NK-92 (cell line): ENCODE measurements at regions not wholly inside any gene's neighbourhood (a gene's known extent, or its start where the extent isn't known, plus 50 kb on each side); places are given as distances from the start of the nearest gene placed in this dataset.

ENCODE experiments used
- DNase-seq: peaks from one replicate; lab custom pipeline; 2025; ENCODE audit not compliant: unreplicated experiment; lab: John Stamatoyannopoulos, UW

DNA sequence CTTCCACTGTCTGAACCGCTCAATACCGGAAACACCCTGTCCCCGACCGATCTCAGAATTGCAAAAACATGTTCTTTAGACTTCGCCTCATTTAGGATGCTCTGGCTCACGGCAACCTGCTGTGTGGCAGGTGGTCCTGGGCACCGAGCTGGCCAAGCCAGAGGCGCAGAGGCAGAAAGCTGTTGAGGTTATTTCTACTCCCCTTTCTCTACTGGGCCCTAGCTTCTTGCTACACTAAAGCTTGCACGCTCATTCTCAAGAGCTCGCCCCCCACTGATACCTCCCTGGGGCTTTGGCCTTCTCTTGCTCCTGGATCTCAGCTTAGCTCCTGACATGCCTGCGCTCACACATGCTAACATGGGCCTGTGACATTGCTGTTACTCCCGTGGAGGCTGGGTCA, 417.4 kb downstream of the LPIN1 start:
- no peak for DNase-seq

DNA sequence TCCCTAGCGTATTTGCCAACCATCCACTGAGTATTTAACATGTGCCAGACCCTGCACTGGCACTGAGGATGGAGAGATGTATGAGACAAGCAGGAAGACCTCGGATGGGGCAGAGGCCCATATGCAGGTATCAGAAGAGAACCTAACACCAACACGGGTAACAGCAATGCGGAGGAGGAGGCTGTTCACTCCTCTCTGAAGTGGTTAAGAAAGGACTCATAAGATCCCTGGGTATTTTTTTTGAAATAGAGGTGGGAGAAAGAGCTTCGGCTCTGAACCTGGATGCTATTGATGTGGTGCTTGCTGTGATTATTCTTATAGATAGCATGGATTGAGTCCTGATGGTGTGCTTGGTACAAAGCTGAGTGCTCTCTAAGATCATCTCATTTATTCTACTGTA, 418.3 kb downstream of the LPIN1 start:
- DNase-seq, result no peak

DNA sequence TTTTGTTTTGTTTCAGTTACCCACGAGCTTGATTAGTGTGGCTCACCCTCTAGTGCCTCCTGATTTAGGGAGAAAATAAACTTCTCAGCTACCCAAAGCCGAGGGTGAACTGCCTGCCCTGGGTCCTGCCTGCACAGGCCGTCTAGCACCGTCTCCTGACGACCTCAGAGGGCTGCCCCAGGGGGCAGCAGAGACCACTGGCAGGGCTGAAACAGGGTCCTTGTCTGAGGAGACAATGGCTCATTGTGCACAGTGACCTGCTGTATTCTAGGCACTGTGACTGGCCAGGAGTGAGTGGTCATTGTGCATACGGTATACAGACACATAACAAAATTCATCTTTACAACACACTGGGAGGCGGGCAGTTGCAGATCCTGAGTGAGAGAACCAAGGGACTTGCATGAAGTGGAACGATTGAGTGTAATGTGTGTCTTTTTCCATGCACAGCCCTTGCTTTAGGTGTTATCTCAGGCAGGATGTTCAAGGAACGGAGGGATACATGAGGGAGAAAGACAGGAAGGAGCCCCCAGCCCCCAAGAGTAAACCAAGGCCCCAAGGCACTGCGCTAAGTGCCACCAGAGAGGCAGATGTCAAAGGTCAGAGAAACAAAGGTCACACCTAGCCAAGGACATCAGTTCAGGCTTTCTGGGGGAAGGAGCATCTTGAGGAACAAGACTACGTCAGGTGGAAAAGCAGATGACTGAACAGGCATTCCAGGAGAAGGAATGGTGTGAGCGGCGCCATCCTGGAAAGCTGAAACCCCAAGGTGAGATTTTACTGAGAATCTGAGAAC, 421.3 kb downstream of the LPIN1 start:
- no peak for DNase-seq

DNA sequence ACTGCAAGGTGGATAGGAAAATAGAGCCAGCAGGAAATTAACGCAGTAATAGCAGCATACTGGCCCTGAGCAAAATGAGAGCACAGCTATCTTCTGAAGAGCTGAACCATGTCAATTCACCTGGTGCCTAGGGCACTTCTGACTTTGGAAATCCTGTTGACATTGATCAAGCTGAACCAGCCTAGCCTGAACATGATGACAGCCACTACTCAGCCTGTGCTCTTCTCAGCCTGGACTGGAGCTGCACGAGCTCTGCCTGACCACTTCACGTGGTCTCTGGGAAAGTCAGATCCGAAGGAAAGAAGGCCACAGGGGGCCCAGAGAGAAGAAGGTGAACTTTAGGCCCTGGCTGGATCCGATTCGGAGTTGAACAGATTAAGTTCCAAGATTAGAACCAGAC, 421.9 kb downstream of the LPIN1 start:
- DNase-seq, result no peak

DNA sequence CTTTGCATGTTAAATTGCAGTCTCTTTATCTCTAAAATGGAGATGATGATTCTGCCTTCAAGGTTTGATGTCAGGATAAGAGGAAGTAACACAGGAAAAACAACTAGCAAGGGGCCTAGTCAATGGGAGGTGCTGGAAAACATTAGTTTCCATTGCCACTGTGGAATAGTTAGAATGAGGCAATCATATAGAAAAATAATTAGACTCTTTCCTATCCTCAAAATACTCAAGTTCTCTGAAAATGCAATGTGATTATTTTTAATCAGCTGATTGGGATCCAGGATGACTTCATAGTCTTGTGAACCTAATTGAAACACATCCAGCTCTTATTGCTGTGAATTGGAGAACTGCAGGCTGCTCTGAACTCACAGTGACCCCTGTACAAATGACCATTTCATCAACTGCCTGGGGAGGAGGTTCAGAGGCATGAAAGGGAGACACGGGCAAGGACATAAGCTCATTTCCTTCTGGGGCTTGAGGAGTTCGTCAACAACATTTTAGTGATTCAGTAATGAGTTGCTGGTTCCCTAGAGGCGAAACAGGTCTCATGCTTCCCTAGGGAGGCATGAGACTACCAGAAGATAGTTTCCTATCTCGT, 422.5 kb downstream of the LPIN1 start:
- no peak for DNase-seq

DNA sequence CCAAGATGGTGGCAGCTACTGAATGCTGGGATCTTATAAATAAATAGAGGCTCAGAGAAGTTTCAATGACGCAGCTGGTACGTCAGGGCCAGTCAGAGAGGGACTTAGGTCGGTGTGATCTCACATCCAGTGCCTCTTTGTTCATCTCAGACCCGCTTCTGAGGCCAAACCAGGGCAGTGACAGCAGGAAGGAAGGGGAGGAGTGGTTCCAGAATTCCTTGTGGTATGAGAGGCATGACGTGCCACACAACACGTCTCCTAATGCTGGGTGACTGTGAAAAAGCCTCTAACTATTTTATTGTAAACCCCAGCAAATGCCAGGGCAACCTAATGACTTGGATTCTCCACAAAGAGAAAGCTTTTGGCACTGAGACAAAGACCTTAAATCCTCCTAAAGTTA, 423.3 kb downstream of the LPIN1 start:
- no peak for DNase-seq

DNA sequence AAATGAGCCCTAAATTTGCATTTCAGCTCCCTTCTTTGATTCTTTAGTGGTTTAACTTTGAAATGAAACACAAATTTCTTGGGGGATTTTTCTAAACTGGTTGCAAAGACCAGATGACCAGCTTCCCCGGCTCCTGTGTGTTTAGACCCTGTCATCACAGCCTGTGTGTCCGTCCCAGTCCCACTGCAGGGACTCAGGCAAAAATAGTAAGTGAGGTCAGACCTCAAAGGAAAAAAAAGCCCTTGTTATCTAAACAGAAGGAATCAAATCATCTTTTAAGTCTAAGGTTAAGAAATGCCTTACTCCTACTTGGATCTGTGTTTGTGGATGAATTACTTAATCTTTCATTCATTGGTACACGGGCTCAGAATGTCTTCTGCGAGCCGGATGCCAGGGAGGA, 423.7 kb downstream of the LPIN1 start:
- DNase-seq, result no peak

DNA sequence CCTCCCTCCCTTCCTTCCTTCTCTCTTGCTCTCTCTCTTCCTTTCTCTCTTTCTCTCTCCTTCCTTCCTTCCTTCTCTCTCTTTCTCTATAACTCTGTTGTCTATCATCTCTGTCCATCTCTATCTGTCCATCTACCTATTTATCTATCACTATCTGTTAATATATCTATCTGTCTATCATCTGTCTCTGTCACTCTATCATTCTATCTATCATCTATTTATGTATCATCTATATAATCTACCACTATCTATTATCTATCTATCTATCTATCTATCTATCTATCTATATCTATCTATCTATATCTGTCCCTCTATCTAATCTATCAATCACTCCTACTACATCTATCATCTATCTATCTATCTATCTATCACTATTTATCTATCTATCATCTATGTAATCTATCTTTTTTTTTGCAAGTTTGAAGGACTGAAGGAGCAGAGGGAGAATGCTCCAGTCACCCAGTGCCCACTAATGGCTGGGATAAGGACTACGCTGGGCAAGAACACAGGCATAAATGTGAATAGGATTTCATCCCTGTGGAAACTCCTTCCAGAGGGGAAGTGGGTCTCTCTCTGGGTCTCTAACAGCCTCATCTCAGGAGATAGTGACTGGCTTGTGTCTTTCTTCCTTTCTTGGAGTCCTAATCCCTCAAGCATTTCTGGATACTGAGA, 427.0 kb downstream of the LPIN1 start:
- DNase-seq, result no peak

DNA sequence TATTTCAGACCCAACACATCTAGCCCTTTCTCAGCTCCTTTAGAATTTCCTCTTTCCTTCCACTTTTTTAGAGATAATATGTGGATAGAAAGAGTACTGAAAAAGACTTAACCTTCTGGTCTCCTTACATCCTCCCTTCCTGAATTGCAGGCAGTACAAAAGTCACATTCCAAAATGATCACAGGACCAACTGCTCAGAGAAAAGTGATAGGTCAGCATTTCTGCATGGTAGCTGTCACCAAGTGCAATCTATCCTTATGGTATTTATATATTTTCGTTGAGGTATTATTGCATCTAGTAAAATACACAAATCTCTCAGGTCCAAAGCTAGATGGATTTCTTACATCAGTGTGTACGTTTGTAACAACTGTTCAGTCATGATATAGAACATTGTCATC, 427.5 kb downstream of the LPIN1 start:
- DNase-seq, result no peak

DNA sequence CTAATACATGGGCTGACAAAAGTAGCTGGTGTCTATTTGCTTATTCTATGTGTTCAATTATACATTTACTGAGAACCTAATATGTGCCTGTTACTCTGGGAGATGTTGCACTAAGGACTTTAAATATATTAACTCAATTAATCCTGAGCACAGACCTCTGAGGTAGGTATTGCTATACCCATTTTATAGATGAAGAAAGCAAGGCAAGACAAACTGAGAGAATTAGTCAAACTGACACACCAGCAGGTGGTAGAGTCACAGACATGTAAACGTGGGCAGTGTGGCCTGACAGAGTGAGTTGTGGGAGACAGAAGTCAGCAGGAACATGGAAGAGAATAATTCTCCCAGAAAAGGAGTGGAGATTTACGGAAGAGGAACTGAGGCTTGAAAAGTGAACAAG, 428.9 kb downstream of the LPIN1 start:
- DNase-seq, result no peak

DNA sequence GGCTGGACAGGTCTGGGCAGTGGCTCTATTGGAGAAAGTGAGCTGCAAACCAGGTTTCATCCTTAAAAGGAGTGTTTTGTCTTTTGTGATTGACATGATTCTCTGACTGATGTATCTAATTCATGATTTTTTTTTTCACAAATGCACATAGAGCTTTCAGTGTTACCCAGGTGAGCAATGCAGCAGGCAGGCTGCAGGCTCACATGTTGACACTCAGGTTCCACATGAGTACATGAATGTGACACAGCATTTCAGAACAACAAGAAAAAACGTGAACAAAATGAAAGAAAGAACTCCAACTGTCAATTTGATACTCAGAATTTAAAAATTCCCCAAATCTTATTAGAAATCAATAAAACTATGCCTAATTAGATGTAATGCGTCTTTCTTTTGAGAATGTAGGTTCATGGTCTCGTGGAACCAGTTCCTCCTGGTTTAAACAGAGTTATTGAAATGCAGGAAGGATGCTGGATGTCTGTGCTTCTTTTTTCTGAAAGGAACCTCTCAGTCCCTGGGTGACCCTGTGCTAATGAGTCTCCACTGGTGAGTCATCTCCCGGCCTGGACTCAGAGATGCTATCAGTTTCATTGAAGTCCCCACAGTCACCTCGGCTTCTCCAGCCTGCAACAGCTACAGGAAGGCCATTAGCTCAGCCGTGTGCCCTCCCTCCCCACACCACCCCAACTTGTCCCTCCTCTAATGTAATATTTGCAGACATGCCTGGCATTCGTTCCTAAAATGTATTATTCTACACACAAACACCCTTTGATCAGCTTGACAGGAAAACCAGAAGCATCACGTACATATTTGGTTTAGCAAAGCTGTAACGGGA, 430.4 kb downstream of the LPIN1 start:
- DNase-seq, result no peak

DNA sequence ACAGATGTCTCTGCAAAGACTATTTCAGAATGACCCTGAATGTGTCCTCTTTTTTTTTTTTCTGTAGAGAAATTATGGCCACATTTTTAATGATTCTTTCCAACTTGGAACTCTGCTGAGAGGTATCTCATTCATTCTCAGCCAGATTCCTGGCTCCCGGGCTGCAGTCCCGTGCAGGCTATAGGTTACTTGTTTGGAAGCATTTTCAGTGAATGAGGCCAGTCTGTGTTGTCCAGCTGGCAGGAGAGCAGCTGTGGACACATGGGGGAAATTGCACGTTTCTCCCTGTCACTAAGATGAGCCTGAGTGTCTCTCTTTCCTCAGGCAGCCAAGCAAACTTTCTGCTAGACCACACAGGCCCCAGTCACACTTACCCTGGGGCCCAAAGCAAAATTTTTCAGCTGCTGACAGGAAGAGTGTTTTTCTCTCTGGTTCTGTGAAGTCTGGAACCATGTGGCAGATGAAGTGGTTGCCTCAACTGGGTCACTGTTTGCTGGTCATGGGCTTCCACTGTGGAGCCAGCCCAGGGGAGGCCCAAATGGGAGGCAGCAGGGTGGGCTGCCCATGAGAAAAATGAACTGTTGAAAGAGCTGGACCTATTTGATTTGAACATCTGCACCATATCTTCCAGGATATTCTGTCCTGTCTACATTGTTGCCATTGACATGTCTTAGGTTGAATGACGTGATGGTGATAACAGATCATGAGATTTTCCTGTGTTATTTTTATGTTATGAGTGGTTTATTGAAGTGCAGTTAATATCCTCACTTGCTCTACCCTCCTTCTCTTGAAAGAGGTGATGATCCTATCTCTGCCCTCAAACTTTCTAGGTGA, 431.2 kb downstream of the LPIN1 start:
- no peak for DNase-seq

DNA sequence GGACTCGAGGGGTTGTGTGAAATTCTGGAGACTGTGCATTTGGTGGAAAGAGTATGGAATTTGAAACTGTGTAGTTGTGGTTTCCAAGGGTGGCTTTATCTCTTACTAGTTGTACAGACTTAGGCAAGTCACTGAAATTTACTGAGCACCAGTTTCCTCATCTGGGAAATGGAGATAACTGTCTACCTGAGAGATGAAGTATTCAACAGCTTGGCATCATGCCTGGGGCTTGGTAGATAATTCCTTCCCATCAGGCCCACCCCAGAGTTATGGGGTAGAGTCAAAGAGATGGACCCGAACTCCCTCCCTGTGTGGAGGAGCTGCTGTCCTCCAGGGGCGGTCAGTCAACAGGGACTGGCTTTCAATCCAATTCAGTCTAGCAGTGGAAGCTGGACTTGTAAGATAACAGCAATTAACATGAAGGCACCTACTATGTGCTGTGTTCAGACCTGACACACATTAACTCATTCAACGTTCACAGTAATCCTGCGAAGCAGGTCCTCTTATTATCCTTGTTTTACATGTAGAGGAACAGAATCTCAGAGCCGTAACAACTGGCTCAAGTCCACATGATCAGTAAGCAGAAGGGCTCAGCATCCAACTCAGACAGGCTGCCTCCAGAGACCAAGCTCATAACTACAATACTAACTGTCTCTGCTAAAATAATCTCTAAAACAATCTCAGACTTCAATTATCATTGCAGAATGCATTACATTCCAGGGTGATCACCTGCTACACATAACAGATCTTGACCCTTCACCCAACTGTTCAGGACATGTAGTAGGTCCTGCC, 432.1 kb downstream of the LPIN1 start:
- DNase-seq, result no peak

DNA sequence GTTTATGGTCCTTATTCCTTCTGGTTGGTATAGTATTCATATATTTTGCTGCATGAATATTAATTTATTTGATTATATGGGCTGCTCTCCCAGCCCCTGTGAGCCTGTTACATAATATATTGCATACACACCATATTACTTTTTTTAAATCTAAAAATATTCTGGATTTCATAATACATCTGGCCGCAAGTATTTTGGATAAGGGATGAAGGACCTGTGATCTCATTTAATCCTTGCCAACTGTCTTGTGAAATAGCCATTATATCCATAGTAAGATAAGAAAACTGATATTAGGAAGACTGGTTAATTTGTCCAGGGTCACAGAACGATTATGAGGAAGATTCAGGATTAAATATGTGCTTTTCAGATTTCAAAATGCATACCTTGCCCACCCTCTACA, 433.6 kb downstream of the LPIN1 start:
- no peak for DNase-seq

DNA sequence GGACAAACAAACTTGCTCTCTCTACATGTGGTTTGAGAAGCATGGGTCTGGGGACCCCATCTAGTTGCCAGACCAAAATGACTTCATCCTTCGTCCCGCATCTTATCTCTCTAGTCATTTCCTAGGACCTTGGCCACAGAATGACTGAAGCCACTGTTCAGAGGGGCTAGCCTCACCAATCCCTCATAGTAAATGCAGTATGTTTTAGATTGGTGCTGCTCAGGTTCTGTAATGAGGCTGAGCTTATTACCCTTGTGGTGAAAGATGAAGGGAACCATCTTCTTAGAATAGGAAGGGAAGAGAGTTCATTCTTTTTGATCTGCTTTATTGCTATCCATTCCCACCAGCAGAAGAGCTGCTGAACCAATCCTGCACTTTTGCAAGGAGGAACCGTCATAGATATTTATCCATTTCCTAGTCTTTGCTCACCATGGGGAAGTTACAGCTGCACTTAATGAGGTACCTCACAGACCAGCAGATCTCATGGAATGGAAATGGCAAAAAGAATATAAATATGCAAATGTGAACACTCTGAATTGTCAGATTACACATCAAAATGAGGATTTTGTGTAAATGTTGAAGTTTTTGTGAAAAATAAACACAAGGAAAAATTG, 436.7 kb downstream of the LPIN1 start:
- DNase-seq, result no peak

DNA sequence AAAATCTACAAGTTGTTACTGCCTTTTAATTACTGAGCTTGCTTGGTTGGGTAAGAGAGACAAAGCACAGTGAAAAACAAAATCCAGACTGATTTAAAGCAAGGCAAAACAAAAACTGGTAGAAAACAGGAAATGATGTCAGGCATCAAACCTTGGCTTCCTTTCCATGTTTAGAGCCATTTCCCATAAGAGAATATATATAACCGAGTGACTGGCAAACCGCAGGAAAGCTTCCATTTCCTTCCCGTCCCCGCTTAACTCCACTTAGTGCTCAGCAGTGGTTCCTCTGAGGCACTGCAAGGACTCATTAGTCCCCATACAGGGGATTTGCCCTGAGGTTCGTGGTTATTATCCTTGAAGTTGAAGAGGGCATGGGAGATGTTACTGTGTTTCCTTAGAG, 446.3 kb downstream of the LPIN1 start:
- no peak for DNase-seq

DNA sequence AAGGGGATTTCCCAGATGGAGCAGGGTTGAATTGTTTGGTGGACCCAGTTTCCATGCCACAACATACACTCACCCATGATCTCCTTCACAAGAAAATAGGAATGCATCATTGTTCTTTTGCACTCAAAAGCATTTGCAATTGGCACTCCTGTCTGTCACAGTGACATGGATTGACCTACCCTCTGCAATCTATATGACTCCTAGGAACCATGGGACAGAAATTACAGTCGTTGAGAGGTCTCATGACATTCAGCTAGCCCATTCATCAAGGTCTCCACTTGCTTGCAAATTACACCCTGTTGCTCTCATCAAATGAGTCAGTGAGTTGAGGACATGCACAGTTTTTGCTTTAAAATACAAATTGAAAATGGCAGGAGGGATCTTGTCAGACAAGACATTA, 448.5 kb downstream of the LPIN1 start:
- no peak for DNase-seq

DNA sequence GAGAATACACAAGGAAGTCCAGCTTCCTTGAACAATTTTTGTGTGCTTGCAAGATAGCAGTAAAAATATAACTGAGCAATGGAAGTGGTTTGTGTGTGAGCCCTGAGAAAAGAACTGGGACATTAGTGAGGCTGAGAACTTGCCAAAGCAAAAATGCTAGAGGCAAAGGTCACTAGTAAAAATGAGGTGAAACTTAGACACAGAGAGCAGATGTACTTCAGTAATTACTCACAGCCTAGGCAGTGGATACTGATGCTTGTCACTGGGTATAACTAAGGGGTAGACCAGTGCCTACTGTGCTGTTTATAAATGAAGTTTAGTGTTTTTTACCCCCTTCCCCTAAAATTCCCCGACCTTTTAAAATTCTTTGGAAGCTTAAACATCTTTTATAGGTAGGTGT, 450.1 kb downstream of the LPIN1 start:
- DNase-seq, result no peak

DNA sequence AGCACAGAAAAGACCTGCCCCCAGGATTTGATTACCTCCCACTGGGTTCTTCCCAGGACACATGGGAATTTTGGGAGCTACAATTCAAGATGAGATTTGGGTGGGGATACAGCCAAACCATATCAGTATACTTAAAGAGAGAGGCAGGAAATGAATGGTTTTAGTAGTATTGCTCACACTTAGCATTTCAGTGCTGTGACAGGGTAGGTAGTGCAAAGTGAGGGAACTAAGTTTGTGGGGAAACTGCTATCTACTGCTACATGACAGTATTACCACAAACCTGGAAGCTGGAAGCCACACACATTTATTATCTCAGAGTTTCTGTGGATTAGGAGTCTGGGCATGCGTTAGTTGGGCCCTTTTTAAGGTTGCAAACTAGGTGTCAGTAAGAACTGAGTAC, 450.7 kb downstream of the LPIN1 start:
- no peak for DNase-seq
